SK-N-SH (cell line): ENCODE measurements at regions not wholly inside any gene's neighbourhood (a gene's known extent, or its start where the extent isn't known, plus 50 kb on each side); places are given as distances from the start of the nearest gene placed in this dataset.

Experiments
- CTCF ChIA-PET: fragments of 300-600, 350-600 bp; formaldehyde crosslinking; extraction: SDS; loops from one replicate; lab custom pipeline; 2021; lab: Yijun Ruan, JAX
- POLR2A ChIA-PET: fragments of 350-600 bp; sonication (Branson Sonifier 250); formaldehyde crosslinking; extraction: SDS; loops from one replicate; lab custom pipeline; 2020; ENCODE audit warnings: antibody characterized with exemption, inconsistent platforms; lab: Yijun Ruan, JAX
- DNase-seq: peaks from one replicate; pipeline ENCODE4 v3.0.0; 2012
- H2AFZ ChIP-seq: fragments of 200-600 bp; sonication (generic); 2 replicates; pipeline ENCODE4 v1.8.1; 2016; ENCODE audit warnings: antibody characterized with exemption, mild to moderate bottlenecking, low read depth
- H3F3A ChIP-seq: fragments of 200-600 bp; sonication (generic); replicated peaks from 2 replicates; pipeline ENCODE3; 2016; ENCODE audit warnings: antibody characterized with exemption, mild to moderate bottlenecking; ENCODE audit not compliant: insufficient read depth
- H3K27ac ChIP-seq, 2 experiments: fragments of 200-500 bp in 1 of 2; fragments of 200-600 bp in 1 of 2; sonication (Bioruptor generic) in 1 of 2; sonication (generic), shearing (Covaris generic) in 1 of 2; 2 replicates each; pipeline versions ENCODE4 v1.5.1 to v1.6.1; 2014 to 2016; ENCODE audit warnings: low read depth in 2 of 2, inconsistent platforms in 1 of 2, low read length in 1 of 2, mild to moderate bottlenecking in 1 of 2, mixed read lengths in 1 of 2
- H3K27me3 ChIP-seq: fragments of 200-600 bp; sonication (generic), shearing (Covaris generic); 2 replicates; pipeline ENCODE4 v1.6.1; 2016; ENCODE audit warnings: mixed run types; ENCODE audit not compliant: insufficient read depth
- H3K36me3 ChIP-seq, 2 experiments: fragments of 200-500 bp in 1 of 2; fragments of 200-600 bp in 1 of 2; sonication (Bioruptor generic) in 1 of 2; sonication (generic) in 1 of 2; replicated peaks in 1 of 2; 2 replicates each; pipeline versions ENCODE3 to v1.5.1; 2014 to 2016; ENCODE audit warnings: low read length in 1 of 2, mild to moderate bottlenecking in 1 of 2; ENCODE audit not compliant: insufficient read depth in 2 of 2, control insufficient read depth in 1 of 2
- H3K4me1 ChIP-seq, 2 experiments: fragments of 200-500 bp in 1 of 2; fragments of 200-600 bp in 1 of 2; sonication (Bioruptor generic) in 1 of 2; sonication (generic), shearing (Covaris generic) in 1 of 2; 2 replicates each; pipeline versions ENCODE4 v1.5.1 to v1.6.1; 2014 to 2016; ENCODE audit warnings: low read depth in 1 of 2, low read length in 1 of 2, mixed run types in 1 of 2; ENCODE audit not compliant: insufficient read depth in 2 of 2, control insufficient read depth in 1 of 2
- H3K4me2 ChIP-seq: fragments of 200-600 bp; sonication (generic), shearing (Covaris generic); 2 replicates; pipeline ENCODE4 v1.6.1; 2017; ENCODE audit warnings: mixed run types
- H3K4me3 ChIP-seq, 2 experiments: fragments of 200-500 bp in 1 of 2; fragments of 200-600 bp in 1 of 2; sonication (Bioruptor generic) in 1 of 2; sonication (generic), shearing (Covaris generic) in 1 of 2; 2 replicates each; pipeline versions ENCODE4 v1.5.1 to v1.8.1; 2014 to 2016; ENCODE audit warnings: low read depth in 2 of 2, inconsistent platforms in 1 of 2, low read length in 1 of 2, mild to moderate bottlenecking in 1 of 2, mixed read lengths in 1 of 2, moderate library complexity in 1 of 2
- H3K79me2 ChIP-seq: fragments of 200-600 bp; sonication (generic); 2 replicates; pipeline ENCODE4 v1.8.1; 2017; ENCODE audit warnings: mild to moderate bottlenecking; ENCODE audit not compliant: insufficient read depth
- H3K9ac ChIP-seq: fragments of 200-600 bp; sonication (generic); 2 replicates; pipeline ENCODE4 v1.6.1; 2017; ENCODE audit warnings: mixed run types
- H3K9me2 ChIP-seq: fragments of 200-600 bp; sonication (generic); 2 replicates; pipeline ENCODE4 v1.6.1; 2017; ENCODE audit warnings: mixed run types
- H3K9me3 ChIP-seq: fragments of 200-600 bp; sonication (generic); 2 replicates; pipeline ENCODE4 v1.6.1; 2017; ENCODE audit warnings: mixed run types, mild to moderate bottlenecking, moderate library complexity
- H4K20me1 ChIP-seq: fragments of 200-600 bp; sonication (generic); 2 replicates; pipeline ENCODE4 v1.6.1; 2017; ENCODE audit warnings: mild to moderate bottlenecking, mixed run types; ENCODE audit not compliant: insufficient read depth
- CHD2 ChIP-seq: fragments of 150-350 bp; IDR thresholded peaks from 2 replicates; pipeline ENCODE4 v1.6.1; 2018; ENCODE audit warnings: low read length; ENCODE audit not compliant: partially characterized antibody
- ELF1 ChIP-seq: IDR thresholded peaks from 2 replicates; pipeline ENCODE4 v1.4.0; 2012
- EZH2phosphoT487 ChIP-seq: fragments of 200-600 bp; sonication (generic); IDR thresholded peaks from 2 replicates; pipeline ENCODE4 v1.6.1; 2017; ENCODE audit warnings: low read depth, mixed run types, mild to moderate bottlenecking, antibody characterized with exemption, moderate library complexity, borderline replicate concordance
- FOSL2 ChIP-seq: IDR thresholded peaks from 2 replicates; pipeline ENCODE4 v1.4.0; 2012; ENCODE audit warnings: low read depth, mild to moderate bottlenecking, moderate library complexity, borderline replicate concordance
- FOXJ3 ChIP-seq: sonication (generic); formaldehyde crosslinking; IDR thresholded peaks from 2 replicates; pipeline ENCODE4 v1.5.1; 2020; ENCODE audit warnings: mild to moderate bottlenecking, missing genetic modification reagents
- GATA2 ChIP-seq: sonication (generic); formaldehyde crosslinking; IDR thresholded peaks from 2 replicates; pipeline ENCODE4 v1.5.0; 2020; ENCODE audit warnings: mild to moderate bottlenecking, missing genetic modification reagents
- JUND ChIP-seq: IDR thresholded peaks from 2 replicates; pipeline ENCODE4 v1.4.0; 2012
- MEF2A ChIP-seq: IDR thresholded peaks from 2 replicates; pipeline ENCODE4 v1.4.0; 2012; ENCODE audit warnings: low read depth, borderline replicate concordance
- MXI1 ChIP-seq: IDR thresholded peaks from 2 replicates; pipeline ENCODE4 v1.6.1; 2012; ENCODE audit warnings: mild to moderate bottlenecking, low read depth, low read length, improper control_type of control experiment
- NFIC ChIP-seq: IDR thresholded peaks from 2 replicates; pipeline ENCODE4 v1.4.0; 2012; ENCODE audit warnings: borderline replicate concordance
- NRF1 ChIP-seq: IDR thresholded peaks from 2 replicates; pipeline ENCODE4 v1.6.1; 2012; ENCODE audit warnings: low read depth, mild to moderate bottlenecking, low read length
- RCOR1 ChIP-seq: fragments of 150-350 bp; IDR thresholded peaks from 2 replicates; pipeline ENCODE4 v1.6.1; 2017; ENCODE audit warnings: antibody characterized with exemption, low read length
- RXRA ChIP-seq: IDR thresholded peaks from 2 replicates; pipeline ENCODE4 v1.4.0; 2012; ENCODE audit warnings: low read depth, mild to moderate bottlenecking, borderline replicate concordance
- SMC3 ChIP-seq: IDR thresholded peaks from 2 replicates; pipeline ENCODE4 v1.6.1; 2012; ENCODE audit warnings: low read depth, low read length, improper control_type of control experiment
- TAF1 ChIP-seq: IDR thresholded peaks from 2 replicates; pipeline ENCODE4 v1.6.1; 2012; ENCODE audit warnings: low read depth, mild to moderate bottlenecking, low read length, moderate library complexity, borderline replicate concordance
- TCF12 ChIP-seq: IDR thresholded peaks from 2 replicates; pipeline ENCODE4 v1.4.0; 2012
- TEAD4 ChIP-seq: IDR thresholded peaks from 2 replicates; pipeline ENCODE4 v1.4.0; 2012; ENCODE audit warnings: mild to moderate bottlenecking, borderline replicate concordance; ENCODE audit not compliant: insufficient read depth
- YY1 ChIP-seq: IDR thresholded peaks from 2 replicates; pipeline ENCODE4 v1.4.0; 2012; ENCODE audit warnings: low read depth, mild to moderate bottlenecking
- WGBS: methylation state at CpG from one replicate; pipeline ENCODE4 v1.1.6; 2017; ENCODE audit warnings: low lambda C conversion rate; 5-methylcytosine and 5-hydroxymethylcytosine counted together
- TF ChIP-seq, protein P1 (sequence below): fragments of 150-350 bp; IDR thresholded peaks from 2 replicates; pipeline ENCODE4 v1.6.1; 2017; ENCODE audit warnings: antibody characterized with exemption, low read length, low read depth, borderline replicate concordance
- TF ChIP-seq, protein P2 (sequence below): IDR thresholded peaks from 2 replicates; pipeline ENCODE4 v1.4.0; 2012; ENCODE audit warnings: low read depth, borderline replicate concordance
- TF ChIP-seq, protein P3 (sequence below): fragments of 200-600 bp; sonication (generic); IDR thresholded peaks from 2 replicates; pipeline ENCODE4 v1.6.1; 2017; ENCODE audit warnings: antibody characterized with exemption, mild to moderate bottlenecking, moderate library complexity

- H3K9me3 ChIP-seq, result no peaks in the 10 kb centered on the region
- ChIA-PET CTCF (no interaction called here), POLR2A (no interaction called here)
- no peaks in the 10 kb centered on the region for H3K36me3 ChIP-seq
- H3K4me1 ChIP-seq, result no peaks in the 10 kb centered on the region
- no peaks in the 10 kb centered on the region for H3F3A ChIP-seq
- H3K9me2 ChIP-seq, result no peaks in the 10 kb centered on the region
- H3K27me3 ChIP-seq, result no peaks in the 10 kb centered on the region
- WGBS, result 5% methylated on average over 4 of the region's 4 CpGs
- no peak overlapping the region for H3K4me3 ChIP-seq
- no peaks in the 10 kb centered on the region for H3K79me2 ChIP-seq
- no peak for DNase-seq
- TF ChIP-seq JUND (no peak), ELF1 (no peak), FOXJ3 (CRISPR knock-in tag) (no peak), FOSL2 (no peak), YY1 (no peak), TCF12 (no peak), EZH2phosphoT487 (no peak), RXRA (no peak), NFIC (no peak), RCOR1 (no peak), MEF2A (no peak), NRF1 (no peak), TAF1 (no peak), SMC3 (no peak), TEAD4 (no peak), CHD2 (no peak)
- TF ChIP-seq, protein P1, sequence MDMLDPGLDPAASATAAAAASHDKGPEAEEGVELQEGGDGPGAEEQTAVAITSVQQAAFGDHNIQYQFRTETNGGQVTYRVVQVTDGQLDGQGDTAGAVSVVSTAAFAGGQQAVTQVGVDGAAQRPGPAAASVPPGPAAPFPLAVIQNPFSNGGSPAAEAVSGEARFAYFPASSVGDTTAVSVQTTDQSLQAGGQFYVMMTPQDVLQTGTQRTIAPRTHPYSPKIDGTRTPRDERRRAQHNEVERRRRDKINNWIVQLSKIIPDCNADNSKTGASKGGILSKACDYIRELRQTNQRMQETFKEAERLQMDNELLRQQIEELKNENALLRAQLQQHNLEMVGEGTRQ, result no peak
- TF ChIP-seq, protein P2, sequence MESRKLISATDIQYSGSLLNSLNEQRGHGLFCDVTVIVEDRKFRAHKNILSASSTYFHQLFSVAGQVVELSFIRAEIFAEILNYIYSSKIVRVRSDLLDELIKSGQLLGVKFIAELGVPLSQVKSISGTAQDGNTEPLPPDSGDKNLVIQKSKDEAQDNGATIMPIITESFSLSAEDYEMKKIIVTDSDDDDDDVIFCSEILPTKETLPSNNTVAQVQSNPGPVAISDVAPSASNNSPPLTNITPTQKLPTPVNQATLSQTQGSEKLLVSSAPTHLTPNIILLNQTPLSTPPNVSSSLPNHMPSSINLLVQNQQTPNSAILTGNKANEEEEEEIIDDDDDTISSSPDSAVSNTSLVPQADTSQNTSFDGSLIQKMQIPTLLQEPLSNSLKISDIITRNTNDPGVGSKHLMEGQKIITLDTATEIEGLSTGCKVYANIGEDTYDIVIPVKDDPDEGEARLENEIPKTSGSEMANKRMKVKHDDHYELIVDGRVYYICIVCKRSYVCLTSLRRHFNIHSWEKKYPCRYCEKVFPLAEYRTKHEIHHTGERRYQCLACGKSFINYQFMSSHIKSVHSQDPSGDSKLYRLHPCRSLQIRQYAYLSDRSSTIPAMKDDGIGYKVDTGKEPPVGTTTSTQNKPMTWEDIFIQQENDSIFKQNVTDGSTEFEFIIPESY, result no peak
- H4K20me1 ChIP-seq, result no peaks in the 10 kb centered on the region
- no peak overlapping the region for H2AFZ ChIP-seq
- no peak overlapping the region for H3K27ac ChIP-seq
- no peak overlapping the region for H3K4me2 ChIP-seq
- H3K9ac ChIP-seq, result no peak overlapping the region
Observed at GRCh38 chr21:15182731-15183130, 117.9 kb upstream of the NRIP1 start.

DNA sequence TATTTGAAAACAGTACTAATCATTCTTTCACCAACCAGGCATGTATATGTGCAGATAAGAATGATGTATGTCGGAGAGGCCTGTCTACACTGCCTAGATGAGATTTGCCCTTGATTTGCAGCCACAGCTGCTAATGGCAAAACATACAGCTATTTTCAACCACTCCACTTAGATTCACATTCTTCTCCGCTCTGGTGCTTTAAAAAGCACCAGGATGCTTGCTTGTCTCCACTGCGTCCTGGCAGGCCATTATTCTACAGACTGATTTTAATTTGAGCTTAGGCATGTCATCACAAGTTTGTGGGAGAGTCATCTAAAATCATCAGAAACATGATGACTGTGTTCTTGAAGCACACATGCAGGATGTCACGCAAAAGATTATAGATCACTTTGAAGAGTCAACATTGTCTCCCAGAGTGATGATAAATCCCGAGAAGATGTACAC, 119.0 kb upstream of the NRIP1 start:
- H3K79me2 ChIP-seq, result no peaks in the 10 kb centered on the region
- WGBS, result 8% methylated on average over 5 of the region's 5 CpGs
- no peaks in the 10 kb centered on the region for H3F3A ChIP-seq
- no peak overlapping the region for H3K4me3 ChIP-seq
- CTCF ChIA-PET, result no interaction called here
- no peak overlapping the region for H2AFZ ChIP-seq
- H3K36me3 ChIP-seq, result no peaks in the 10 kb centered on the region
- H3K9me3 ChIP-seq, result no peaks in the 10 kb centered on the region
- POLR2A ChIA-PET, result no interaction called here
- H3K9me2 ChIP-seq, result no peaks in the 10 kb centered on the region
- no peak for TF ChIP-seq SMC3
- TF ChIP-seq, protein P3, sequence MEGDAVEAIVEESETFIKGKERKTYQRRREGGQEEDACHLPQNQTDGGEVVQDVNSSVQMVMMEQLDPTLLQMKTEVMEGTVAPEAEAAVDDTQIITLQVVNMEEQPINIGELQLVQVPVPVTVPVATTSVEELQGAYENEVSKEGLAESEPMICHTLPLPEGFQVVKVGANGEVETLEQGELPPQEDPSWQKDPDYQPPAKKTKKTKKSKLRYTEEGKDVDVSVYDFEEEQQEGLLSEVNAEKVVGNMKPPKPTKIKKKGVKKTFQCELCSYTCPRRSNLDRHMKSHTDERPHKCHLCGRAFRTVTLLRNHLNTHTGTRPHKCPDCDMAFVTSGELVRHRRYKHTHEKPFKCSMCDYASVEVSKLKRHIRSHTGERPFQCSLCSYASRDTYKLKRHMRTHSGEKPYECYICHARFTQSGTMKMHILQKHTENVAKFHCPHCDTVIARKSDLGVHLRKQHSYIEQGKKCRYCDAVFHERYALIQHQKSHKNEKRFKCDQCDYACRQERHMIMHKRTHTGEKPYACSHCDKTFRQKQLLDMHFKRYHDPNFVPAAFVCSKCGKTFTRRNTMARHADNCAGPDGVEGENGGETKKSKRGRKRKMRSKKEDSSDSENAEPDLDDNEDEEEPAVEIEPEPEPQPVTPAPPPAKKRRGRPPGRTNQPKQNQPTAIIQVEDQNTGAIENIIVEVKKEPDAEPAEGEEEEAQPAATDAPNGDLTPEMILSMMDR, result no peak
- no peak for TF ChIP-seq RXRA
- no peak for TF ChIP-seq MEF2A
- no peak for TF ChIP-seq NFIC
- no peak for TF ChIP-seq GATA2 (CRISPR knock-in tag)
- no peak for TF ChIP-seq MXI1
- TF ChIP-seq TAF1, result no peak
- no peak overlapping the region for H3K4me2 ChIP-seq
- DNase-seq, result no peak
- no peaks in the 10 kb centered on the region for H3K27me3 ChIP-seq
- no peaks in the 10 kb centered on the region for H3K4me1 ChIP-seq
- H4K20me1 ChIP-seq, result no peaks in the 10 kb centered on the region
- H3K27ac ChIP-seq, result no peak overlapping the region
- H3K9ac ChIP-seq, result no peak overlapping the region
